Loucy (cell line): ENCODE measurements at regions not wholly inside any gene's neighbourhood (a gene's known extent, or its start where the extent isn't known, plus 50 kb on each side); places are given as distances from the start of the nearest gene placed in this dataset.

Experiments used
- CTCF ChIP-seq: fragments of 200-600 bp; sonication (generic); conservative IDR thresholded peaks from 2 replicates; pipeline ENCODE4 v1.5.1; 2014; ENCODE audit warnings: mild to moderate bottlenecking, antibody characterized with exemption, low read length
- EZH2phosphoT487 ChIP-seq: fragments of 200-600 bp; IDR thresholded peaks from 2 replicates; pipeline ENCODE4 v1.6.1; 2018; ENCODE audit warnings: antibody characterized with exemption, mild to moderate bottlenecking, moderate library complexity, borderline replicate concordance

DNA sequence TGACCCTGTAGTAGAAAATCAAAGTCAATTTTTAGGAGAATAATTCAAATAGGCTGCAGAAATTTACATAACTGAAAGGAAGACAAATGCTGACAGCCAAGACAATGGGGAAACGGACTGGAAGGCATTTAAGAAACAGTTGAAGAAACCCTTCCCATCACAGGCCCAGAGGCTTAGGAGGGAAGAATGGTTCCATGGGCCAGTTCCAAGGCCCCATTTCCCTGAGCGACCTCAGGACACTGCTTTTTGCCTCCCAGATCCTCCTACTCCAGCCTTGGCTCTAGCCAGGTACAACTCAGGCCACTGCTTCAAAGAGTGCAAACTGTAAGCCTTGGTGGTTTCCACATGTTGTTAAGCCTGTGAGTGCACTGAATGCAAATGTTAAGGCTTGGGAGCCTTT is 184.1 kb upstream of the SGCD start:
- TF ChIP-seq CTCF: no peak
- no peak for TF ChIP-seq EZH2phosphoT487
